ENCODE measurements at regions not wholly inside any gene's neighbourhood (a gene's known extent, or its start where the extent isn't known, plus 50 kb on each side); places are given as distances from the start of the nearest gene placed in this dataset.
"Not testable (repeated sequence)": the region's sequence is repeated elsewhere in the genome, so short reads cannot be mapped to it uniquely, and the experiment has no call there.

GRCh38 chr7:81111358-81111757 is 192.5 kb upstream of the SEMA3C start:
- no peak for DNase-seq

DNA sequence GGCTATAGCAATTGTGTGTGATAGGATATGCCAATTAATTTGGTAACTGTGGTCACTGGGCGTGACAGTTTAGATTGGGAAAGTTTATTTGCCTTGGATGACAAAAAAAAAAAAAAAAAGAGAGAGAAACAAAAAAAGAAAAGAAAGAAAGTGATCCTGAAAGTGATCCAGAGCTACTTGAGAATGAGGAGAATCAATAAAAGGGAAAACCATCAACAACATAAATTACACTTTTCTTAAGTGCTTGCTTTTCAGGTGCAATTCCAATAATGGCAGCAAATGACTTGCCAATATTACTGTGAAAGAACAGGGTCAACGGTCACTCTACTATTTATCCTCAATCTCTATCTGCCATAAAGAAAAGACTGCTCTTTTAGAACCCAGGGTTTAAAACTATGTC is 191.8 kb upstream of the SEMA3C start:
- DNase-seq, result no peak

DNA sequence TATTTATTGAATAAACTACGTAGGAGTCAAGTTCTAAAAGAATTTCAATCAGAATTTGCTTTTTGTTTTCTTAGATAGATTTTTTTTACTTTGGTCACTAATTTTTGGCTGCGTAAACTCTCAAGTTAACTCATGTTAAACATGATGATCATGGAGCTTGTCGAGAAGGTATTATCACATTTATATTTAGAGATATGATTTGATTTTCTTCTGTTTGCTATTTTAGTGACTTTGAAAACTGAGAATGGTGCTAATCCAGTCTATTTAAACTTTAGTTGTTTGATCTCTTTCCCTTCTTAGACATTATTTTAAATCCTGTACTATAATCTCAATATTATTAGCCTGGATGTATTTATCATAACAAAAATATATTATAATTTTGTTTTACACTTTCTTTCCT is 179.4 kb upstream of the SEMA3C start:
- DNase-seq, result no peak

DNA sequence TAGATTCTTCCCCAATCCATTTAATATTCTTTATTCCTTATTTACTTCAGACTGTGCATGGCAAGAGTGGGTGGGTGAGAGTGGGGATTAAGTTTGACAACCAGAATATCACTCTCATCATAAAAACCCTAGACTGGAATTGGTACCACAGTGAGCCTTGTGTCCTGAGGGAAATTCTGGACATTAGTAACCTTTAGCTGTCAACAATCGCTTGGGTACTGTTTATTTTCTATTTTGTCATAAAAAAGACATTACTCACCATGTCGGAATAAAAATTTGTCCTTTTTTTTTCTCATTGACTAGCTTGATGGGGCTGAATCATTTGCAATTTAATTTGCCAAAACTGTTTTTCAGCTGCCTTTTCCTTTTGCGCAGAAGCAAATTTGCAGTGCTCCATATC is 176.1 kb upstream of the SEMA3C start:
- no peak for DNase-seq

DNA sequence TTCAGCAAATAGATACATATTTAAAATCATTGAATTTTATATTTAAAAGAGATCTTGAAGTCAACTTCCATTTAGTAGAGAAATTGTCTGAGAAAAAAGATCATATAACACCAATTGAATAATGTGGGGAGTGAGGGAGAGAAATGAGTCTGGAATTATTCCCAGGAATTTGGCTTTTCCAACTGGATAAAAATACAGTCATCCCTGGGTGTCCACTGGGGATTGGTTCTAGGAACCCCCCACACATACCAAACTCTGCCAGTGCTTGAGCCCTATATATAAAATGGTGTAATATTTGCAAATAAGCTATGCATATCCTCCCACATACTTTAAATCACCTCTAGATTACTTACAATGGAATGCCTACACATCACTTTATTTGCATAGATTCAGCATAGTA is 162.8 kb upstream of the SEMA3C start:
- no peak for DNase-seq

DNA sequence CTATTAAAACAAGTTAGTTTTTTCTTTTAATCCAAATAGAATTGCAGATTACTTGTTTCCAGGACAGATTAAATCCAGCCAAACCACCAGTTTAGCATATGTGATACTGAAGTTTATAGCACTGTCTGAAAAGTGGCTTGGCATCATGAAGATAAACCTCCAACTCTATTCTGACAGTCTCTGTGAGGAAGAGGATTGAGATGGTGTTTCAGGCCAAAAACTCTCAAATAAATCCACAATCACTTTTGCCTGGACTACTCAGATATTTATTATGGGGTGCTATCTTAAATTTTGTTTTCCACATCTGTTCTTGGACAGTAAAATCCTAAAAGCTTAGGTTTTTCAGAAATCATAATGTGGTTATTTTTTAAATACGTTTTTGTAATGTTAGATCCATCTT is 161.7 kb upstream of the SEMA3C start:
- DNase-seq, result no peak

GRCh38 chr7:81079746-81080145 is 160.9 kb upstream of the SEMA3C start:
- no peak for DNase-seq

DNA sequence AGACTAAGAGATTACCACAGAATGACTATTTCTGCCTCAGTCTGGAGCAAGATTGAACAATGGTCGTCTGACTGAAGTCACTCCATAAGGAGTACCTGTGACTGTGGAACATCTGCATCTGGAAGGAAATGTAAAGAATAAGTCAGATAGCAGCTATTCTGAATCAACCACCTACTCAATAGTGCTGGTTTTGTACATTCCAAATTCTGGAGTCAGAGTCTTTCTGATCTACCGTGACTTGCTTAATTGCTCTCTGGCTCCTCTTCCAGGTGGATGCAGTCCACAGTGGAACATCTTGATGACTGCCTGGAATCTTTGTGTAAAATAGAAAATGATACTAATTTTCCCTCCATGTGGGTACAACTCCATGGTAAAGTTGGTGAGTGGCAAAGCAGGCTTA is 156.3 kb upstream of the SEMA3C start:
- no peak for DNase-seq

DNA sequence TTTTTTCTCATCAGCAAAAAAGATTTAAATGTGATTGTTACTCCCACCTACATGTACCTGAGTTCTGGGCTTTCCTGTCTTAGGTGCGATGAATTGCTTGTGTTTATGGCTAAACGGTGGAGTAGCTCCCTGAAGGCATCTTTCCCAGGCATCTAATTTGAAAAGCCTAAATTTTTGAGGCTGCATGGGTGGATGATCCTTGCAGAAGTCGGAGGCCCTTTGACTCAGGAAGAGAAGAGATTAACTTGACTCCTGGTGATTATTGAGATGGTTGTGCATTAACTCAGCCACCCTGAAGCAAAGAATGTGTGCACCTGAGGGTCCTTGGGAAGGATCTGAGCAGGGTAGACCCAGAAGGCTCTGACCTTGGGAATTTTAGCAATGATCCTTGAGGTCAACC is 155.6 kb upstream of the SEMA3C start:
- no peak for DNase-seq

- DNase-seq, result no peak
Measured at GRCh38 chr7:81073931-81074251, 155.0 kb upstream of the SEMA3C start.

- DNase-seq, result no peak
Measured at GRCh38 chr7:81070956-81071355, 152.1 kb upstream of the SEMA3C start.

GRCh38 chr7:81066797-81067196 is 147.9 kb upstream of the SEMA3C start:
- DNase-seq, result no peak

- DNase-seq, result peak; percentile 51
Measured at GRCh38 chr7:81064426-81064825, 145.6 kb upstream of the SEMA3C start.

GRCh38 chr7:81062755-81063154 is 143.9 kb upstream of the SEMA3C start:
- no peak for DNase-seq

DNA sequence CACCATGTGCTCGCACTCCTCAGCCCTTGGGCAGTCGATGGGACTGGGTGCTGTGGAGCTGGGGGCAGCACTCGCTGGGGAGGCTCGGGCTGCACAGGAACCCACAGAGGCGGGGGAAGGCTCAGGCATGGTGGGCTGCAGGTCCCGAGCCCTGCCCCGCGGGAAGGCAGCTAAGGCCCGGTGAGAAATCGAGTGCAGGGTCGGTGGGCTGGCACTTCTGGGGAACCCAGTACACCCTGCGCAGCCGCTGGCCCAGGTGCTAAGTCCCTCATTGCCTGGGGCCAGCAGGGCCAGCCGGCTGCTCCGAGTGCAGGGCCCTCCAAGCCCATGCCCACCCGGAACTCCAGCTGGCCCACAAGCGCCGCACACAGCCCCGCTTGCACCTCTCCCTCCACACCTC is 138.6 kb upstream of the SEMA3C start:
- DNase-seq, result not testable (repeated sequence)

- DNase-seq, result no peak
Measured at GRCh38 chr7:81053623-81054022, 134.8 kb upstream of the SEMA3C start.

GRCh38 chr7:81051811-81052413 is 133.1 kb upstream of the SEMA3C start:
- no peak for DNase-seq

- DNase-seq, result no peak
Measured at GRCh38 chr7:81045491-81046030, 126.7 kb upstream of the SEMA3C start.

- DNase-seq, result not testable (repeated sequence)
Measured at GRCh38 chr7:81042646-81043045, 123.8 kb upstream of the SEMA3C start.

- no peak for DNase-seq
Measured at GRCh38 chr7:81040496-81040895, 121.6 kb upstream of the SEMA3C start.

DNA sequence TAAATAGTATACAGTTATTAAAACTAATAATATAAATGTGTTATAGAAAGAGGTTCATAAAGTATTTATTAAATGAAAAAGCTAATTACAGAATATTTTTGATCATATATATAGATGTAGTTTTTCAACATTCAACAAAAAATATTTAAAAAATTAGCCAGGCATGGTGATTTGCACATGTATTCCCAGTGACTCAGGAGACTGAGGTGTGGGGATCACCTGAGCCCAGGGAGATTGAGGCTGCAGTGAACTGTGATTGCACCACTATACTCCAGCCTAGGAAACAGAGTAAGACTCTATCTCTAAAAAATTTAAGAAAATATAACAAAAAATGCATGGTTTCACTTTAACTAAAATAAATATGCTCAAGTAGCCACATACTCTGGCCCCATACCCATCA is 118.0 kb upstream of the SEMA3C start:
- no peak for DNase-seq

- no peak for DNase-seq
Measured at GRCh38 chr7:81036057-81036456, 117.2 kb upstream of the SEMA3C start.

DNA sequence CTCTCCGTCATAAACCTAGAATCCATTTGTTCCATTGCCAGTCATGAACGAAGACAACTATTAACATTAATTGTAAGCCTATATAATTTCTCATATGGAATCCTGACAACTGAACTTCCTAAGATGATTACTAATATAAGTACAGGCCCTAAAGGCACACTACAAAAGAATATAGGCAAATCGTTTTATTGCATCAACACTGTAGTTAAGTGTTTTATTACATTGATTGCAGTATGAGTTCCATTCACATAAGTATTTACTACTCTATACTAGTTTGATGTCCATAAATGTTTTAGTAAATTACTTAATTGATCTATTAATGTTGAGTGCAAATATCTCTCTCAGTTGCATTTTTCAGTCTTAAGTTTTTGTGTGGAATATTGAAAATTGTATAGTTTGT is 113.1 kb upstream of the SEMA3C start:
- no peak for DNase-seq

- no peak for DNase-seq
Measured at GRCh38 chr7:81031243-81031642, 112.4 kb upstream of the SEMA3C start.

DNA sequence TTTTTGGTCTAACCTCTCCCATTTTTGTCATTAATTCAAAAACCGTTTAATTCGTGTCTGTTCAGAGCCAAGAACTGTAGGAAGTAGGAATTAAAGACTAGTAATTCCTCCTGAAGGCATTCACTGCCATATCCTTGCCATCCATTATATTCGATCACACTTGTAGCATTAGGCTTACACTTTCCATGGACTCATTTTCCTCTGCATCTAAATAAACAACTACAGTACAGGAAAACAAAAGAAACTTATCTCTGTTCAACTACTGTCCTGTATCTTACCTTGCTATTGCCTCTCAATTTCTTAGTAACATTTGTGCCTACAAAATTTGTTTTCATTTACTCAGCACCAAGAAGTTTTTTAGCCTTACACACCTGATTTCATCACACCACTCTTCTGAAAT is 111.6 kb upstream of the SEMA3C start:
- no peak for DNase-seq

GRCh38 chr7:81029511-81029910 is 110.7 kb upstream of the SEMA3C start:
- DNase-seq, result no peak
